DMS114 treated with DMSO at 0.1 percent for 48 hours (cell line): ENCODE measurements at regions not wholly inside any gene's neighbourhood (a gene's known extent, or its start where the extent isn't known, plus 50 kb on each side); places are given as distances from the start of the nearest gene placed in this dataset.

Source experiments
- DNase-seq: peaks from one replicate; lab custom pipeline; 2025; ENCODE audit not compliant: unreplicated experiment; lab: John Stamatoyannopoulos, UW

- no peak for DNase-seq
Measured at GRCh38 chr6:147755999-147756398, 247.5 kb downstream of the SAMD5 start.

DNA sequence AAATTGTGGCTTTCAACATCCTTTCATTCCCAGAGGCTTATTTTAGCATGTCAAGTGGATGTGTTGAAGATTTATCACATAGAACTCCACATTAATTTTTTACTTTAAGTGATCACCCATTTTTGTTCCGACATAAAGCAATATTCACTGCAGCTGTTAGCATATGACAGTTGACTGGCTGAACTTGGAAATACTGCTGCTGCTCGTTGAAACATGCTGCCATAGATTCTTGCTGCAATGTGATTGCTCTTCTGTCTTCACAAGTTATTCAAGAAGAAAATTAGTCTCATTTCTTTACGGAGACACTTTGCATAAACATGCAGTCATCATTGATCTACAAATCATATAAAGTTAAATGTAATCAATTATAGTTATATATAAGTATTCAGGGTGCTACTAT lies 248.4 kb downstream of the SAMD5 start:
- no peak for DNase-seq

DNA sequence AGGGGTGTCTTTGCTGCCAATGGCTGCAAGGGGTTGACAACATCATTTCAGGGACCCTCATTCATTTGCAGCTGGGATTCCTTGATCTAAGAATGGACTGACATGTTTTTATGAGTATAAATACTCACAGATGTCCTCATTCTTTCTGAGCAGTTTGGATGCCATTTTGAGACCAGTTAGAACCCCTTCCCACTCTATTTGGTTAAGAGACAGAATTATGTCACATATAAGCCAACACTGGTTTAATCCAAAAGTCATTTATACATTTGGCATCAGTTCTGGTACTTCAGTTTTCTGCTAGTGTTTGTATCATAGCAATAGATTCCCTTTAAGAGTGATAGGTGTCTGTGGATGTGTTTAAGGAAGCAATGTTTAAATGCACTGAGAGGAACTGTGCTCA lies 248.8 kb downstream of the SAMD5 start:
- no peak for DNase-seq

- DNase-seq: no peak
Measured at GRCh38 chr6:147758303-147758702, 249.8 kb downstream of the SAMD5 start.

DNA sequence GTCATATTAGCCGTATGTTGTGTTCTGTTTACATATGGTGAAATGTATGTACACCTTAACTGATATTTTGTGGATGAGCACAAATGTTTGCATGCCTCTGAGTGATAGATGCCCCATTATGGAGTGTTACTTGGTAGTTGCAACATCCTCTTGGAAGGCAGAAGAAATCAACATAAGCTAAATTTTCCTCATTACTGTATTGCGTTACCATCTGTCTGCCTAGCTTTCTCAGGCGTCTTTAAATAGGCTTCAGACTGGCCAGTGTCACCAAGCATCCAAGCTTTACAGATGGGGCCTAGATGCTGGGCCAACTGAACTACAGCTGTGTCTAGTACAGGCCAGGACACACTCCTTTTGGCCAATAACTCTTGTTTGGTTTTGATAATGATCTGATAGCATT lies 250.6 kb downstream of the SAMD5 start:
- DNase-seq: no peak

GRCh38 chr6:147759536-147759935 lies 251.0 kb downstream of the SAMD5 start:
- no peak for DNase-seq

GRCh38 chr6:147765541-147765940 lies 257.1 kb downstream of the SAMD5 start:
- DNase-seq: no peak

- DNase-seq: no peak
Measured at GRCh38 chr6:147768969-147769368, 260.5 kb downstream of the SAMD5 start.

DNA sequence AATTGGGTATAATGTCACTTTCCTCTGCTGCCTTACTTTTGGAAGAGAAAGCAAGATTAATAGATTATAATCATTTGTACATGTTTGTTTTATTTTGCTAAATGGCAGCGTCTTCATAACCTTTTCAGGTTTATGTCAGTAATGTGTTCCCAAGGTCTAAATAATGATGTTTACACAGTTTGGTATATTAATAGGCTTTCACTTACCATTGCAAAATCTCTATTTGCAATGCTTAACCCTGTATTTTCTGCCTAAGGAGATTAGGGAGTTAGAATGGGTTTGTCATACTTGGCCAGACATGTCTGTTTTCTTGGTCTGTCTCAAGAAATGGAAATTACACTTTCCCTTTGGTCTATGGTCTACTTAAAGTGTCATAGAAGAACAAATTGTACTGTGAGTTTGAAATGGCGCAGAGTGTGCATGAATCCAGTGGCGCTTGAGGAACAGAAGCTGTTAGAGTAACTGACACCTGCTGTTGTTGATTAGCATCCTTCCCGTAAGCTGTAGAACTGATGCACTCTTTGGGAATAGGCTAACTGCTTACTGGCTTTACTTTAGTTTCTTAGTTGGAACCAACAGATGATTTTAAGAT lies 261.1 kb downstream of the SAMD5 start:
- no peak for DNase-seq

DNA sequence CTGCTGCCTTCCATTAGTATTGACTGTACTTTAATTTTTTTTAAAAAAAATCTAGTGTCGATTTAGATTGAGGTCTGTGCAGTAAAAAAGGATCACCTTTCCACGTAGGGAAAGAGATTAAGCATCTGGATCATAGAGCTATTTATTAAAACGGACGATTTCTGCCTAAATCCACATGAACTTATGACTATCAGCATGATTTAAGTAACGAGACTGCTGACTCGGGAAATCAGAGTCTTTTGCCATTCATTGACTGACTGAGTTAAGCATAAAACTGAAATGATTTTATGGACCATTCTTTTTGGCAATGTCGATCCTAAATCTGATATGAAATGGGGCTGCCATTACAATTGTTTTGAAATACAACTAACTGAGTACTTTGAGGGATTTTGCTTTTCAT lies 261.7 kb downstream of the SAMD5 start:
- DNase-seq: no peak

DNA sequence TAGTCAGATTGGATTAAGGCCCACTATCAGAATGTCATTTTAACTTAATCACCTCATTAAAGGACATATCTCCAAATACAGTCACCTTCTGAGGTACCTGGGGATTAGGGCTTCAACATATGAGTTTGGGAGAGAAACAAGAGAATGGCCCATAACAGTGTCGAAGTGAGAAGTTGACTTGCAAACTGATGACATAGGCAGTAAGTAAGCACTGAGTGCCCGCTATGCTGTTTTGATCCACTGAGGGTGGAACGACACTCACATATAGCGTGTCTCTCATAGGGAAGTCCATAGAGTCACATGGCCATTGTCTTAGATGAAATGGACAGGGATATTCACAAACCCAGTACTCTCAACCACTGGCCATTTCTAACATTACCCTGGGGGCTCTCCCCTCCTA lies 264.2 kb downstream of the SAMD5 start:
- no peak for DNase-seq

DNA sequence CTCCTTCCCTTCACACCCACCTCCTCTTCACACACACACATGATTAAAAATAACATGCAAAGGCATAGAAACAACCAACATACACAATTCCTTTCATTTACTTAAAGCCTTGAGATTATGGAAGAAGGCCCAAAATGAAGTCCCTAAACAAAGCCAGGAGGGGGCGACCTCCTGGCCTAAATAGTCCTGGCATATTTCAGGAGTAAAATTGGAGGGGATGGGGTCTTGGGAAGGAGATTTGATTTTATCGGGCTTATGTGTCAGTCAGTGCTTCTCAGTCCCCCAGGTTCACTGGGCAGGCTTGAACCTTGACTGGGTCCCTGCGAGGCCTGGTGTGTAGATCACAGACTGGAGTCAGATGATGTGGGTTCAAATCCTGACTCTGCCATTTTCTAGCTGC lies 266.4 kb downstream of the SAMD5 start:
- DNase-seq: no peak

DNA sequence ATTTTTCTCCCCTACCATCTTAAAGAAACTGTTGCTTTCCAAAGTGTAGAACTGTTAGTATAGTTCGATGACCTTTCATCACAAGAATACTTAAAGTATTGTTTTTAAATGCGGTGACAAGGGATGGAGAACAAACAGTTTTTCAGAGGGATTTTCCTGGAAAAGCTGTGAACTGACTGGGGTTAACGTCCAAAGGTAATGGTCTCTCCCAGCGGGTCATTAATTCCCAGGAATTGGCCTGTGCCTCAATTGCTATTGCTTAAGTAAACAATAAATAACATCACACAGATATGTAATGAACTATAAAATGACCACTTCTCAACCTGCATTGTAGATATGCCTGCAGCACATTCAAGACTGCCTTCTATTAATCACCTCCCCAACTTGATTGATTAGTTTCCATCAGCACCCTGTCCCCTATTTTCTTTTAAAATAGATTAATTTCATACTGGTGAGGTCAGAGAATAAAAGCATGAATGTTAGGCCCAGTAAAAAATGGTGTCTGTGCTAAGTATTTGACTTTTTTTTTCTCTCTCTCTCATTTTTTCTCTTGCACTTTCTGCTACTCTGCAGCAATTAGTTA lies 268.2 kb downstream of the SAMD5 start:
- DNase-seq: no peak

GRCh38 chr6:147779624-147780023 lies 271.1 kb downstream of the SAMD5 start:
- no peak for DNase-seq

DNA sequence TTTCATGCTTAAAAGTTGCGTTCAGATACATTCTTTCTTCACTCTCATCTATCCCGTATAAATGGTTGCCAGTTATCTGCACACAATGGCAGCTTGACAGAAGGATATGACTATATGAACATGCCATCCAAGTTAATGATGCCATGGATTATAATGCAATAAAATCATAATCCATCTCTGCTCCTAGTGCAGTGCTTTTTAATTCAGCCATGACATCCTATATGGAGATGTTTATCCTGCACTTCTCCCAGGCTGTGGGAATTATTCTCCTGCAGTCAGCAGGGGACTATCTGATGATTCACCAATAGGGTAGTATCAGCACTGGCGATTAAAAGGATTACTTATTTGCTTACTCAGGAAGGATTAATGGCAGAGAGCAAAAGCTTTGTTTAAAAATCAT lies 273.8 kb downstream of the SAMD5 start:
- DNase-seq: no peak

GRCh38 chr6:147784371-147784770 lies 275.9 kb downstream of the SAMD5 start:
- DNase-seq: no peak

DNA sequence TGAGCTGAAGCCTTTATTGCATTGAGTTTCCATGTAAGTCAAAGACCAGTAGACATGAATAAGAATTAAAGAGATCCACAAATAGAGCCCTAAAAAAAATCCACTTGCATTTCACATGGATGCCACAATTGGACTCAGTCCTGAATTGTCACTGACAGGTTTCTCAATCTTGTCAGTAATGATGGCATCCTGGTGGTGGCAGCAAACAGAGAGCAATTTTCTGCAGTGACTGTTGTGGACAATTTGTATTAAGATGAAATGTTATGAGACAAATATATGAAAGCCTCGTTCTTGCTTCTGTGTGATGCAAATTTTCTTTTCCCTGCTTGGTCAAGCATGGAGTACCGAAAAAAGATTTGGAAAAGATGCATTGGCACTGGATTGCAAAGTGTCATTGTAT lies 278.9 kb downstream of the SAMD5 start:
- no peak for DNase-seq

DNA sequence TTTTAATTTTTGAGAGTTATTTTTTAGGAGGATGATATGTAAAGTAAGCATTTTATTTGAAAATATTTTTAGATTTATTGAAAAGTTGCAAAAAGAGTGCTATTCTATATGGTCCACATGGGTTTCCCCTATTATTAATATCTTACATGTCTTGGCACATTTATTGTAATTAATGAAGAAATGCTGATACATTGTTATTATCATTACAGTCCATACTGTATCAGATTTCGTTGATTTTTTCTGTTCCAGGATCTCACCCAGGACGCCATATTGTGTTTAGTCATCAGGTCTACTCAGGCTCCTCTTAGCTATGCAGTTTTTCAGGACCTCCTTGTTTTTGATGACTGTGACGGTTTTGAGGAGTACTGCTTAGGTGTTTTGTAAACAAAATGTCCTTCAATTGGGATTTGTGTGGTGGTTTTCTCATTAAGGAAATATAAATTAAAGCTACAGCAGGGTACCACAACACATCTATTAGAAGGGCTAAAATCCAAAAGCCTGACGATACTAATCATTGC lies 281.0 kb downstream of the SAMD5 start:
- DNase-seq: no peak

- no peak for DNase-seq
Measured at GRCh38 chr6:147793871-147794643, 285.6 kb downstream of the SAMD5 start.

GRCh38 chr6:147802459-147802858 lies 294.0 kb downstream of the SAMD5 start:
- no peak for DNase-seq

DNA sequence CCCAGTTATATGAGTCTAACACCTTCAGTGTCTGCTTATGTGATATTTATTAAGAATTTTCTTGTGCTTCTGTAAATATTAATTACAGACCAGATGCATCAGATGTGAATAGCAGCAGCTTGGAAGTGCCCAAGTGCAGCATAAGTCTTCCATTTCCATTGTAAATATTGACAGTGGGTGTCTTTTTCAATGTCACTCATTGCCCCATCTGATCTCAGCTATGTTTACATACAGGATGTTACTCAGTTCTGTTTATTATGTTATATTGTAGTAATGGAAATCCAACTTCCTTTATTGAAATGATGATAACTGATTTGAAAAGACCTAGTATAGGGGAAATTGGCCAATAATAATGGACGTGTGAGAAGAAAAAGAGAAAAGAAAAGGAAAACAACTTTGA lies 296.7 kb downstream of the SAMD5 start:
- no peak for DNase-seq

DNA sequence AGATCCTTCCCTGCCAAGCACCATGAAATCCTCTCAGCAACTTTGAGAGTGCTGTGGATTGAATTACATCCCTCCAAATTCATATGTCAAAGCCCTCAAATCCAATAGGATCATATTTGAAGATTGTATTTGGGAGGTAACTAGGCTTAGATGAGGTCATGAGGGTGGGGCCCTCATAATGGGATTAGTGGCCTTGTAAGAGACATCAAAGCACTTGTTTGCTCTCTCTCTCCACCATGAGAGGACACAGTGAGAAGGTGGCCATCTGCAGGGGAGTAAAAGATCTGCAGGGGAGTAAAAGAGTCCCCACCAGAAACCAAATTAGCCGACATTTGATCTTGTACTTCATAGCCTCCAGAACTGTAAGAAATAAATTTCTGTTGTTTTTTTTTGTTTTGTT lies 298.2 kb downstream of the SAMD5 start:
- no peak for DNase-seq
